GM18502 (cell line): ENCODE measurements at regions not wholly inside any gene's neighbourhood (a gene's known extent, or its start where the extent isn't known, plus 50 kb on each side); places are given as distances from the start of the nearest gene placed in this dataset.

ENCODE experiments used
- ATAC-seq: cut with Tn5 transposase; IDR thresholded peaks from one replicate; pipeline ENCODE4 v1.9.1; 2021; ENCODE audit warnings: mild to moderate bottlenecking; ENCODE audit not compliant: unreplicated experiment, poor library complexity

- ATAC-seq: no peak
These were observed 71.4 kb downstream of the TLR4 start for GRCh38 chr9:117775591-117775990.

- ATAC-seq: peak; percentile 74
These were observed 73.6 kb downstream of the TLR4 start for GRCh38 chr9:117777823-117778222.

- no peak for ATAC-seq
These were observed 75.6 kb downstream of the TLR4 start for GRCh38 chr9:117779760-117780159.

- ATAC-seq: peak; percentile 82
These were observed 79.0 kb downstream of the TLR4 start for GRCh38 chr9:117782931-117783788.

GRCh38 chr9:117783828-117784227 lies 79.6 kb downstream of the TLR4 start:
- ATAC-seq: peak; percentile 86

- no peak for ATAC-seq
These were observed 80.8 kb downstream of the TLR4 start for GRCh38 chr9:117784996-117785395.

- ATAC-seq: no peak
These were observed 83.5 kb downstream of the TLR4 start for GRCh38 chr9:117787746-117788145.

- ATAC-seq: no peak
These were observed 91.1 kb downstream of the TLR4 start for GRCh38 chr9:117795271-117795670.

GRCh38 chr9:117796681-117797080 lies 92.5 kb downstream of the TLR4 start:
- ATAC-seq: no peak

- no peak for ATAC-seq
These were observed 96.2 kb downstream of the TLR4 start for GRCh38 chr9:117800389-117800788.

- no peak for ATAC-seq
These were observed 105.5 kb downstream of the TLR4 start for GRCh38 chr9:117809751-117810150.

GRCh38 chr9:117815315-117815714 lies 111.1 kb downstream of the TLR4 start:
- ATAC-seq: peak; percentile 89

- peak; percentile 23 for ATAC-seq
These were observed 111.7 kb downstream of the TLR4 start for GRCh38 chr9:117815948-117816347.

- ATAC-seq: no peak
These were observed 117.8 kb downstream of the TLR4 start for GRCh38 chr9:117821954-117822353.

- no peak for ATAC-seq
These were observed 119.4 kb downstream of the TLR4 start for GRCh38 chr9:117823576-117823975.

GRCh38 chr9:117825609-117826347 lies 121.6 kb downstream of the TLR4 start:
- ATAC-seq: peak; percentile 100

- ATAC-seq: no peak
These were observed 122.6 kb downstream of the TLR4 start for GRCh38 chr9:117826837-117827236.

GRCh38 chr9:117827456-117827855 lies 123.3 kb downstream of the TLR4 start:
- no peak for ATAC-seq

- no peak for ATAC-seq
These were observed 124.3 kb downstream of the TLR4 start for GRCh38 chr9:117828466-117828865.

GRCh38 chr9:117835798-117836197 lies 131.6 kb downstream of the TLR4 start:
- ATAC-seq: peak; percentile 89

- ATAC-seq: peak; percentile 56
These were observed 135.7 kb downstream of the TLR4 start for GRCh38 chr9:117839862-117840261.
